GM19328 (cell line): ENCODE measurements at regions not wholly inside any gene's neighbourhood (a gene's known extent, or its start where the extent isn't known, plus 50 kb on each side); places are given as distances from the start of the nearest gene placed in this dataset.

Experiments used
- ATAC-seq: cut with Tn5 transposase; IDR thresholded peaks from one replicate; pipeline ENCODE4 v1.9.1; 2021; ENCODE audit warnings: mild to moderate bottlenecking, moderate library complexity; ENCODE audit not compliant: unreplicated experiment

GRCh38 chr4:59223292-59223941 lies 1976.7 kb upstream of the ADGRL3 start:
- no peak for ATAC-seq

DNA sequence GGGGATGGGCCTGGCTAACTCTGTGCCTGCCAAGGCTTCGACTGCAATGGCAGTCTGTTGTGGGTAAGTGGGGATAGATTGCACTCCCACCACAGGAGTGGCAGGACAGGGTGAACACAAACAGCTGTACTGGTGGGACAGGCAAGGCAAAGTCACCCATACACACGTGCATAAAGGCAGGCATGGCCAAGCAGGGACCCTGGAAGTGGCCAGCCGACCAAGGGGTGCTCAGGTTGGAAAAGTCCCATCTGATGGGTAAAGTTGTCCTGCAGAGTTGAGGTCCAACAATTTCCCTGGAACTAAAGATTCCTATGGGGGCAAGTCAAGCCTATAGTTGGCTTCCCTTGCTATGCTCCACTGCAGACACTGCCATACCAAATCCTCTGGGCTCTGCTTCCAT lies 1961.9 kb upstream of the ADGRL3 start:
- ATAC-seq, result no peak

DNA sequence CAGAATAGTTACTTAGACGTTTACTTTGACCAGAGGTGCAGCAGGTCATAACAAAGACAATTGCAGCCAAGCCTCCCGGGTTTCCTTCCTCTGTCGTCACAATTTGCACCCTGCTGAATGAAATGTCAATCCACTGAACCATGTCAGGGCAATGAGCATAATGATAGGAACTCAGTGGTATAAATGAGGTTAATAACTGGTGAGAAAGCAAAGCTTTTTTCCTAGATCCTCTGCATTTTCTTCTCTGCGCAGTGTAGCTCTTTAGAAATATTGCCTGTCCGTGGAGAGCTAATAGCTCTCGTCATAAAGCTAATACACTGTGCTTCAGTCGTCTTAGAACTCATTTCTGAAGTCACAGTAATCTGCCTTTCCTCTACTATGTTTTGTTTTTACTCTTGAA lies 1960.1 kb upstream of the ADGRL3 start:
- ATAC-seq, result no peak

GRCh38 chr4:59243038-59243437 lies 1957.1 kb upstream of the ADGRL3 start:
- no peak for ATAC-seq

DNA sequence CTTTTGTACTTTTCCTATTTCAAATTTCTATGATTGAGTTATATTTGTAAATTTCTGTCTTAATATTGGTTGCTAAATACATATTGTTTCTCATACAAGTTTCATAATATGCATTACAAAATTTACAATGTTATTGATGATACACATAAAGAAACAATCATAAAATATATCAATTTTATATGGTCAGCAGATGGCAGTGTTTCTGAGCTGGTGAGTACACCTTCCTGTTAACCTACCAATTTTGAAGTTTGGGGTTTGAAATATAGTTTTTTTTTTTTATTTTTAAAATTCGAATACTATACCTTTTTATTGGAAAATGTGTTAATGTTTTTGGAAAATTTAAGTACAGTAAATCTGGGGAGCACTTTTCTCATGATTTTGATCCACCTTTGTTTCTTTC lies 1953.1 kb upstream of the ADGRL3 start:
- no peak for ATAC-seq

DNA sequence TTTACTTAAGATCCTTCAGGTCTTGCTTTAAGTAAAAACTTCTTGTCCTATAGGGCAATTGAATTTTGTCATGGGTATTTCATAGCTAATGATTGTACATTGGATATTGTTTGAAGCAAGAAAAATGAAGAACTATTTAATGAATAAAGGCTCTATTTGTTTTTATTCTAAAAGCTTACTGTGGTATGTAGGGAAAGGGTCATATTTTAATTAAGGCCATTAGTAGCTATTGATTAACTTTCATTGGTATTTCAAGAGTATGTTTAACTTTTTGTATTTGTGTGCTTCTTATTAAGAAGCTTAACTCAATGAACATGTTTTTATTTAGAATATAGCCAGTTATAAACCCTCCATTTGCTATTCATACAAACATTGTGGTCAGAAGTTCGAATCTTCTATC lies 1951.8 kb upstream of the ADGRL3 start:
- ATAC-seq, result no peak

GRCh38 chr4:59249110-59249509 lies 1951.0 kb upstream of the ADGRL3 start:
- no peak for ATAC-seq

DNA sequence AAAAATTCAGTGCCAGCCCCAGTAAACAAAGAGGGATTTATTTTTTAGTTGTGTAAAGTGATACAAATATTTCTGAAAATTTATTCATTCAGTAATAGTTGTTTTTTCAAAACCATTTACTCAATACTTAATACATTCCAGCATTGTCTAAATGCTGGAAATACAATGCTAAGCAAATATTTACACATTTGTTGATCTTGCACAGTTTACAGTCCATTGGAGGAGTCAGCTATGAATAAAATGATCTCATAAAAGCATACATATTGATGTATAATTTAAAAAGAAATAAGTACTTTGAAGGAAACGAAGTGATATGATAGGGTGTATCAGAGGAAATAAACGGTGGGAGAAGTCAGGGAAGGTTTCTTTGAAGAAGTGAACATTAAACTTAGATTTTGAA lies 1942.1 kb upstream of the ADGRL3 start:
- no peak for ATAC-seq

GRCh38 chr4:59307609-59308008 lies 1892.5 kb upstream of the ADGRL3 start:
- ATAC-seq, result no peak

- no peak for ATAC-seq
Measured at GRCh38 chr4:59314637-59315036, 1885.5 kb upstream of the ADGRL3 start.

DNA sequence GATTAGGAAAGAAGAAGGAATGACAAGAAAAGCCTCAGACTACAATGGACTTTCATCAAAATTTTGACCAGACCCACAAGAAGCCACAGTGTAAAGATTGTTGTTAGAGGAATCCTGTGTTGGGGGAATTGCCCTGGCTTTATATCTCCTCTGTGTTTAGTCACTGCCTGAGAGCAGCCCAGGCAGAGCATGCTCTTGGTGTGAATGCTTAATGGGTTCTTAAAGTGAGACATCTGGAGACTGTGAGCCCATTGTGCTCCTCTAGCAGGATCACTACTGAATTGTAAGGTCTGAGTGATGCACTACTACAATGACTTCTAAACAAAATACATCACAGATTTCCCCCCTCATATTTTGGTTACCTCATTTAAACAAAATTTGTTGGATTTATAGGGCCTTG lies 1860.5 kb upstream of the ADGRL3 start:
- ATAC-seq, result no peak

- ATAC-seq, result no peak
Measured at GRCh38 chr4:59341506-59341905, 1858.6 kb upstream of the ADGRL3 start.

- no peak for ATAC-seq
Measured at GRCh38 chr4:59348949-59349348, 1851.2 kb upstream of the ADGRL3 start.

DNA sequence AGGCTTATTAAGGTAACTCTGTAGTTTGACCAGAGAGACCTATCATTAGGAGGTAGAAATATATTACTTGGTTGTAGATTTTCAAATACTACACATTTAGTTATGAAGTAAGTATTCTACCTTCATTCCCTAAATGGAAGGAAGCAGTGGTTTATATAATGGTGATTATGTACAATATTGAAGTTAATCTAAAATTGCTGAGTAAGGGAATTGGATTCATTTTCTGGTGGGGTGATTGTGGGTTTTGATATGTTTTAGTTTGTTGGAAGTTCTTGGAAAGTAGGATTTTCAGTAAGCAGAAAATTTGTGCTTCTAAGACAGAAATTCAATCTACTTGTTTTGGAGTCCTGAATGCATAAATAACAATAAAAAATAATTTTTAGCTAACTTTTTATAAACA lies 1830.9 kb upstream of the ADGRL3 start:
- no peak for ATAC-seq

DNA sequence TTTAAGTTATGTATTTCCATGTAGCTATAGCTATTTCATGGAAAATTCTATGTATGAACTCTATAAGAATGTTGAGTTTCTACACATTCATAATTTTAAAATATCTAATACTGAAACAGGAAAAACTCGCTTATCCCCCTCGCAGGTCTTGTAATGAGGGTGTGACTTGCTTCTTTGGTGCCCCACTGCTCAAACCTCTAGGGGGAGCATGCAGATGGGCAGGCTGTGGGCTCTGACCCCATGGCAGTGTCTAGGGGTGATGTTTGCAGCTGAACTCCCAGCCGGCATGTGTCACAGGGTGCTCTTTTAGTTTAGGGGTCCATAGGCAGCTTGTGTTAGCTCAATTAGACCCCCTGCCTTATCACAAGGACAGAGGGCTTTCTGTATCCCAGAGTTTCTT lies 1825.7 kb upstream of the ADGRL3 start:
- no peak for ATAC-seq

GRCh38 chr4:59380841-59381366 lies 1819.2 kb upstream of the ADGRL3 start:
- ATAC-seq, result no peak

GRCh38 chr4:59381591-59381990 lies 1818.5 kb upstream of the ADGRL3 start:
- ATAC-seq, result no peak

- no peak for ATAC-seq
Measured at GRCh38 chr4:59387759-59388758, 1812.1 kb upstream of the ADGRL3 start.

- no peak for ATAC-seq
Measured at GRCh38 chr4:59393780-59394179, 1806.3 kb upstream of the ADGRL3 start.

DNA sequence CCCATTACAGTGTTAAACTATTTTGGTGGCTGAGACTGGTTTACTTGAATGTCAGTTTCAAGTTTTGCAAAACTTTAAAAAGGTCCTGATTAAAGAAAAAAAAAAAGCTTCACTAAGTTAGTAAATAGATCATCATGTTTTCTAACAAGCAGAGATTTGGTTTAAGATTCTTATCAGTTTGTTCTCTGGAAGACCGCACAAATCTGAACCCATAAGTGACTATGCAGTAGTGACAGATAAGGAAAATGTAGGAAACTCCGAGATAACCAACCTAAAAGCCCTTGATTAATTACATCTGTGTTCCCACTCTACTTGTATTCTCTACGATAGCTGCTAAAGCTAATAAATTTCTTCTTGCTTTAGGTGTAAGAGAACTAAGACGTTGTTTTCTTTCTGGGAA lies 1799.8 kb upstream of the ADGRL3 start:
- no peak for ATAC-seq

- ATAC-seq, result no peak
Measured at GRCh38 chr4:59409647-59410046, 1790.5 kb upstream of the ADGRL3 start.

DNA sequence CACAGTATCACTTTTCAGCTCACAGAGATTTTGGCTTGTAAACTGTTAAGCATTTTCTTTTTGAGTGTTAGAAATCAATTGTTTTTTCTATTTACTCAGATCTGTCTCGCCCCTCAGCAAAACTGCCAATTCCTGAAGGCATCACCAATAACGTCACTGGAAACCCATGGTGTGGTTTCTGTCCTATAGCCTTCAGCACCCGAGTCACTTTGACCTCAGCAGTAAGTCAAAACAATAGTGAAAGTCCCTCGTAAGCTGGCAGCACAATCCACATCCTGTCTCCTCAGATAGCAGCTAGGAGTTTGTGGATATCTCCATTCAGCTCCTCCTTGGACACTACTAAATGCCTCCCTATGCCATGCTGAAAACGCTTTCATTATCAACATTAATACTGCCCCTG lies 1787.4 kb upstream of the ADGRL3 start:
- ATAC-seq, result no peak
